ENCODE measurements at regions not wholly inside any gene's neighbourhood (a gene's known extent, or its start where the extent isn't known, plus 50 kb on each side); places are given as distances from the start of the nearest gene placed in this dataset.

- no peak for ATAC-seq (replicated peaks; ENCODE audit: extremely low read depth, poor library complexity, severe bottlenecking)
- Mint-ChIP-seq H3K36me3 (ENCODE audit: insufficient read depth) (no peaks in the 10 kb centered on the region), H3K27me3 (peaks cover 77% of the 10 kb centered on the region), H3K9me3 (peaks cover 14% of the 10 kb centered on the region), H3K4me1 (no peaks in the 10 kb centered on the region), H3K27ac (ENCODE audit: low read depth) (no peak overlapping the region), H3K4me3 (no peak overlapping the region)
- no peak for DNase-seq (ENCODE audit: low spot score in 2 of 2)
Measured at GRCh38 chr6:4403828-4404227, 268.5 kb upstream of the ECI2 start.

GRCh38 chr6:4403023-4403752, 267.8 kb upstream of the ECI2 start:
- Mint-ChIP-seq H3K27ac (ENCODE audit: low read depth) (no peak overlapping the region), H3K27me3 (peaks cover 70% of the 10 kb centered on the region), H3K4me1 (no peaks in the 10 kb centered on the region), H3K4me3 (no peak overlapping the region), H3K9me3 (peaks cover 9% of the 10 kb centered on the region), H3K36me3 (ENCODE audit: insufficient read depth) (no peaks in the 10 kb centered on the region)
- ATAC-seq (replicated peaks; ENCODE audit: extremely low read depth, poor library complexity, severe bottlenecking) = no peak
- DNase-seq (ENCODE audit: low spot score in 2 of 2) = no peak

- Mint-ChIP-seq H3K4me1 (no peaks in the 10 kb centered on the region), H3K36me3 (ENCODE audit: insufficient read depth) (no peaks in the 10 kb centered on the region), H3K9me3 (peaks cover 9% of the 10 kb centered on the region), H3K27me3 (peaks cover 64% of the 10 kb centered on the region), H3K4me3 (no peak overlapping the region), H3K27ac (ENCODE audit: low read depth) (no peak overlapping the region)
- DNase-seq (ENCODE audit: low spot score in 2 of 2) (no peak), ATAC-seq (replicated peaks; ENCODE audit: extremely low read depth, poor library complexity, severe bottlenecking) (no peak)
Measured at GRCh38 chr6:4402477-4402976, 267.2 kb upstream of the ECI2 start.

GRCh38 chr6:4401408-4402368, 266.3 kb upstream of the ECI2 start:
- DNase-seq (ENCODE audit: low spot score in 2 of 2) = no peak
- no peak overlapping the region for H3K27ac Mint-ChIP-seq (ENCODE audit: low read depth)
- no peaks in the 10 kb centered on the region for H3K4me1 Mint-ChIP-seq
- peaks cover 56% of the 10 kb centered on the region for H3K27me3 Mint-ChIP-seq
- no peak for ATAC-seq (replicated peaks; ENCODE audit: extremely low read depth, poor library complexity, severe bottlenecking)
- H3K36me3 Mint-ChIP-seq (ENCODE audit: insufficient read depth) = no peaks in the 10 kb centered on the region
- no peak overlapping the region for H3K4me3 Mint-ChIP-seq
- H3K9me3 Mint-ChIP-seq = peaks cover 4% of the 10 kb centered on the region

- Mint-ChIP-seq H3K4me3 (no peak overlapping the region), H3K27ac (ENCODE audit: low read depth) (no peak overlapping the region), H3K36me3 (ENCODE audit: insufficient read depth) (no peaks in the 10 kb centered on the region), H3K27me3 (peaks cover 58% of the 10 kb centered on the region), H3K9me3 (no peaks in the 10 kb centered on the region), H3K4me1 (no peaks in the 10 kb centered on the region)
- ATAC-seq (replicated peaks; ENCODE audit: extremely low read depth, poor library complexity, severe bottlenecking) (no peak), DNase-seq (ENCODE audit: low spot score in 2 of 2) (no peak)
Measured at GRCh38 chr6:4399656-4400055, 264.3 kb upstream of the ECI2 start.

- Mint-ChIP-seq H3K9me3 (no peaks in the 10 kb centered on the region), H3K27ac (ENCODE audit: low read depth) (no peak overlapping the region), H3K4me3 (no peak overlapping the region), H3K36me3 (ENCODE audit: insufficient read depth) (no peaks in the 10 kb centered on the region), H3K4me1 (no peaks in the 10 kb centered on the region), H3K27me3 (peaks cover 56% of the 10 kb centered on the region)
- no peak for DNase-seq (ENCODE audit: low spot score in 2 of 2)
- ATAC-seq (replicated peaks; ENCODE audit: extremely low read depth, poor library complexity, severe bottlenecking) = no peak
Measured at GRCh38 chr6:4398791-4399190, 263.4 kb upstream of the ECI2 start.

- no peak for ATAC-seq (replicated peaks; ENCODE audit: extremely low read depth, poor library complexity, severe bottlenecking)
- Mint-ChIP-seq H3K4me3 (no peak overlapping the region), H3K36me3 (ENCODE audit: insufficient read depth) (no peaks in the 10 kb centered on the region), H3K27ac (ENCODE audit: low read depth) (no peak overlapping the region), H3K27me3 (peaks cover 44% of the 10 kb centered on the region), H3K9me3 (no peaks in the 10 kb centered on the region), H3K4me1 (no peaks in the 10 kb centered on the region)
- DNase-seq (ENCODE audit: low spot score in 2 of 2) = no peak
Measured at GRCh38 chr6:4397307-4397706, 261.9 kb upstream of the ECI2 start.

GRCh38 chr6:4396044-4396443, 260.7 kb upstream of the ECI2 start:
- ATAC-seq (replicated peaks; ENCODE audit: extremely low read depth, poor library complexity, severe bottlenecking) (no peak), DNase-seq (ENCODE audit: low spot score in 2 of 2) (no peak)
- Mint-ChIP-seq H3K27me3 (peaks cover 32% of the 10 kb centered on the region), H3K4me1 (no peaks in the 10 kb centered on the region), H3K4me3 (no peak overlapping the region), H3K9me3 (no peaks in the 10 kb centered on the region), H3K27ac (ENCODE audit: low read depth) (no peak overlapping the region), H3K36me3 (ENCODE audit: insufficient read depth) (peaks cover 1% of the 10 kb centered on the region)

- Mint-ChIP-seq H3K9me3 (no peaks in the 10 kb centered on the region), H3K4me3 (no peak overlapping the region), H3K27ac (ENCODE audit: low read depth) (no peak overlapping the region), H3K27me3 (peaks cover 25% of the 10 kb centered on the region), H3K36me3 (ENCODE audit: insufficient read depth) (peaks cover 1% of the 10 kb centered on the region), H3K4me1 (no peaks in the 10 kb centered on the region)
- DNase-seq (ENCODE audit: low spot score in 2 of 2) (no peak), ATAC-seq (replicated peaks; ENCODE audit: extremely low read depth, poor library complexity, severe bottlenecking) (no peak)
Measured at GRCh38 chr6:4395386-4395785, 260.0 kb upstream of the ECI2 start.

GRCh38 chr6:4394786-4395185, 259.4 kb upstream of the ECI2 start:
- peaks cover 1% of the 10 kb centered on the region for H3K36me3 Mint-ChIP-seq (ENCODE audit: insufficient read depth)
- no peaks in the 10 kb centered on the region for H3K4me1 Mint-ChIP-seq
- H3K27ac Mint-ChIP-seq (ENCODE audit: low read depth) = no peak overlapping the region
- DNase-seq (ENCODE audit: low spot score in 2 of 2) = no peak
- H3K27me3 Mint-ChIP-seq = peaks cover 19% of the 10 kb centered on the region
- no peak for ATAC-seq (replicated peaks; ENCODE audit: extremely low read depth, poor library complexity, severe bottlenecking)
- no peaks in the 10 kb centered on the region for H3K9me3 Mint-ChIP-seq
- no peak overlapping the region for H3K4me3 Mint-ChIP-seq

- H3K36me3 Mint-ChIP-seq (ENCODE audit: insufficient read depth) = peaks cover 1% of the 10 kb centered on the region
- no peaks in the 10 kb centered on the region for H3K4me1 Mint-ChIP-seq
- H3K27me3 Mint-ChIP-seq = peaks cover 10% of the 10 kb centered on the region
- no peak overlapping the region for H3K27ac Mint-ChIP-seq (ENCODE audit: low read depth)
- ATAC-seq (replicated peaks; ENCODE audit: extremely low read depth, poor library complexity, severe bottlenecking) = no peak
- H3K4me3 Mint-ChIP-seq = no peak overlapping the region
- H3K9me3 Mint-ChIP-seq = peaks cover 7% of the 10 kb centered on the region
- no peak for DNase-seq (ENCODE audit: low spot score in 2 of 2)
Measured at GRCh38 chr6:4388675-4389074, 253.3 kb upstream of the ECI2 start.

GRCh38 chr6:4384656-4385055, 249.3 kb upstream of the ECI2 start:
- ATAC-seq (replicated peaks; ENCODE audit: extremely low read depth, poor library complexity, severe bottlenecking) (no peak), DNase-seq (ENCODE audit: low spot score in 2 of 2) (no peak)
- Mint-ChIP-seq H3K4me3 (no peak overlapping the region), H3K27ac (ENCODE audit: low read depth) (no peak overlapping the region), H3K9me3 (peaks cover 25% of the 10 kb centered on the region), H3K4me1 (no peaks in the 10 kb centered on the region), H3K36me3 (ENCODE audit: insufficient read depth) (no peaks in the 10 kb centered on the region), H3K27me3 (peaks cover 39% of the 10 kb centered on the region)
